HEK293 (cell line): ENCODE measurements at regions not wholly inside any gene's neighbourhood (a gene's known extent, or its start where the extent isn't known, plus 50 kb on each side); places are given as distances from the start of the nearest gene placed in this dataset.

Experiments
- IKZF3 ChIP-seq: fragments of 450-650 bp; IDR thresholded peaks from 2 replicates; pipeline ENCODE4 v1.5.0; 2018; ENCODE audit warnings: missing biosample characterization, mild to moderate bottlenecking, missing genetic modification characterization, moderate library complexity
- RBAK ChIP-seq: fragments of 450-650 bp; formaldehyde crosslinking; IDR thresholded peaks from 2 replicates; pipeline ENCODE4 v1.5.1; 2016; ENCODE audit warnings: missing biosample characterization, missing genetic modification characterization
- SETDB1 ChIP-seq: IDR thresholded peaks from one replicate; pipeline ENCODE4 v1.6.1; 2017; ENCODE audit warnings: mild to moderate bottlenecking, low read length, moderate library complexity, mixed read lengths; ENCODE audit not compliant: insufficient read length
- ZNF23 ChIP-seq: fragments of 450-650 bp; formaldehyde crosslinking; IDR thresholded peaks from 2 replicates; pipeline ENCODE4 v1.5.1; 2016; ENCODE audit warnings: missing biosample characterization, missing genetic modification characterization, borderline replicate concordance
- ZNF274 ChIP-seq, 2 experiments: fragments of 200-500 bp in 1 of 2; fragments of 450-650 bp in 1 of 2; sonication (Bioruptor generic) in 1 of 2; formaldehyde crosslinking in 1 of 2; IDR thresholded peaks; 2 replicates each; pipeline versions ENCODE4 v1.5.1 to v1.6.1; 2014 to 2016; ENCODE audit warnings: borderline replicate concordance in 1 of 2, inconsistent platforms in 1 of 2, low read length in 1 of 2, missing biosample characterization in 1 of 2, missing genetic modification characterization in 1 of 2
- ZNF324 ChIP-seq: fragments of 450-650 bp; formaldehyde crosslinking; IDR thresholded peaks from 2 replicates; pipeline ENCODE4 v1.5.1; 2016; ENCODE audit warnings: missing biosample characterization, missing genetic modification characterization
- ZNF76 ChIP-seq: fragments of 450-650 bp; formaldehyde crosslinking; IDR thresholded peaks from 2 replicates; pipeline ENCODE4; 2016; ENCODE audit warnings: low read depth, missing biosample characterization, missing genetic modification characterization, borderline replicate concordance
- TF ChIP-seq, protein P1 (sequence below): fragments of 450-650 bp; formaldehyde crosslinking; IDR thresholded peaks from 2 replicates; pipeline ENCODE4 v1.5.1; 2016; ENCODE audit warnings: missing biosample characterization, missing genetic modification characterization
- TF ChIP-seq, protein P2 (sequence below): fragments of 450-650 bp; formaldehyde crosslinking; IDR thresholded peaks from 2 replicates; pipeline ENCODE4 v1.5.1; 2016; ENCODE audit warnings: missing biosample characterization, missing genetic modification characterization
- TF ChIP-seq, protein P3 (sequence below): fragments of 450-650 bp; formaldehyde crosslinking; IDR thresholded peaks from 2 replicates; pipeline ENCODE4 v1.5.1; 2016; ENCODE audit warnings: missing biosample characterization, missing genetic modification characterization, borderline replicate concordance
- TF ChIP-seq, protein P4 (sequence below): fragments of 450-650 bp; formaldehyde crosslinking; IDR thresholded peaks from 2 replicates; pipeline ENCODE4 v1.5.1; 2016; ENCODE audit warnings: missing biosample characterization, missing genetic modification characterization

- TF ChIP-seq SETDB1 (no peak), ZNF324 (no peak), IKZF3 (no peak), RBAK (no peak), ZNF274 (IDR thresholded peaks at IDR 0.05; ENCODE audit: low read length) (no peak), ZNF274 (tag by site-specific recombination; IDR thresholded peaks at IDR 0.05; ENCODE audit: borderline replicate concordance) (no peak), ZNF76 (tag by site-specific recombination) (no peak), ZNF23 (tag by site-specific recombination) (no peak)
- TF ChIP-seq, protein P1, sequence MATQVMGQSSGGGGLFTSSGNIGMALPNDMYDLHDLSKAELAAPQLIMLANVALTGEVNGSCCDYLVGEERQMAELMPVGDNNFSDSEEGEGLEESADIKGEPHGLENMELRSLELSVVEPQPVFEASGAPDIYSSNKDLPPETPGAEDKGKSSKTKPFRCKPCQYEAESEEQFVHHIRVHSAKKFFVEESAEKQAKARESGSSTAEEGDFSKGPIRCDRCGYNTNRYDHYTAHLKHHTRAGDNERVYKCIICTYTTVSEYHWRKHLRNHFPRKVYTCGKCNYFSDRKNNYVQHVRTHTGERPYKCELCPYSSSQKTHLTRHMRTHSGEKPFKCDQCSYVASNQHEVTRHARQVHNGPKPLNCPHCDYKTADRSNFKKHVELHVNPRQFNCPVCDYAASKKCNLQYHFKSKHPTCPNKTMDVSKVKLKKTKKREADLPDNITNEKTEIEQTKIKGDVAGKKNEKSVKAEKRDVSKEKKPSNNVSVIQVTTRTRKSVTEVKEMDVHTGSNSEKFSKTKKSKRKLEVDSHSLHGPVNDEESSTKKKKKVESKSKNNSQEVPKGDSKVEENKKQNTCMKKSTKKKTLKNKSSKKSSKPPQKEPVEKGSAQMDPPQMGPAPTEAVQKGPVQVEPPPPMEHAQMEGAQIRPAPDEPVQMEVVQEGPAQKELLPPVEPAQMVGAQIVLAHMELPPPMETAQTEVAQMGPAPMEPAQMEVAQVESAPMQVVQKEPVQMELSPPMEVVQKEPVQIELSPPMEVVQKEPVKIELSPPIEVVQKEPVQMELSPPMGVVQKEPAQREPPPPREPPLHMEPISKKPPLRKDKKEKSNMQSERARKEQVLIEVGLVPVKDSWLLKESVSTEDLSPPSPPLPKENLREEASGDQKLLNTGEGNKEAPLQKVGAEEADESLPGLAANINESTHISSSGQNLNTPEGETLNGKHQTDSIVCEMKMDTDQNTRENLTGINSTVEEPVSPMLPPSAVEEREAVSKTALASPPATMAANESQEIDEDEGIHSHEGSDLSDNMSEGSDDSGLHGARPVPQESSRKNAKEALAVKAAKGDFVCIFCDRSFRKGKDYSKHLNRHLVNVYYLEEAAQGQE (tag by site-specific recombination) = no peak
- TF ChIP-seq, protein P2, sequence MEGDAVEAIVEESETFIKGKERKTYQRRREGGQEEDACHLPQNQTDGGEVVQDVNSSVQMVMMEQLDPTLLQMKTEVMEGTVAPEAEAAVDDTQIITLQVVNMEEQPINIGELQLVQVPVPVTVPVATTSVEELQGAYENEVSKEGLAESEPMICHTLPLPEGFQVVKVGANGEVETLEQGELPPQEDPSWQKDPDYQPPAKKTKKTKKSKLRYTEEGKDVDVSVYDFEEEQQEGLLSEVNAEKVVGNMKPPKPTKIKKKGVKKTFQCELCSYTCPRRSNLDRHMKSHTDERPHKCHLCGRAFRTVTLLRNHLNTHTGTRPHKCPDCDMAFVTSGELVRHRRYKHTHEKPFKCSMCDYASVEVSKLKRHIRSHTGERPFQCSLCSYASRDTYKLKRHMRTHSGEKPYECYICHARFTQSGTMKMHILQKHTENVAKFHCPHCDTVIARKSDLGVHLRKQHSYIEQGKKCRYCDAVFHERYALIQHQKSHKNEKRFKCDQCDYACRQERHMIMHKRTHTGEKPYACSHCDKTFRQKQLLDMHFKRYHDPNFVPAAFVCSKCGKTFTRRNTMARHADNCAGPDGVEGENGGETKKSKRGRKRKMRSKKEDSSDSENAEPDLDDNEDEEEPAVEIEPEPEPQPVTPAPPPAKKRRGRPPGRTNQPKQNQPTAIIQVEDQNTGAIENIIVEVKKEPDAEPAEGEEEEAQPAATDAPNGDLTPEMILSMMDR = no peak
- TF ChIP-seq, protein P3, sequence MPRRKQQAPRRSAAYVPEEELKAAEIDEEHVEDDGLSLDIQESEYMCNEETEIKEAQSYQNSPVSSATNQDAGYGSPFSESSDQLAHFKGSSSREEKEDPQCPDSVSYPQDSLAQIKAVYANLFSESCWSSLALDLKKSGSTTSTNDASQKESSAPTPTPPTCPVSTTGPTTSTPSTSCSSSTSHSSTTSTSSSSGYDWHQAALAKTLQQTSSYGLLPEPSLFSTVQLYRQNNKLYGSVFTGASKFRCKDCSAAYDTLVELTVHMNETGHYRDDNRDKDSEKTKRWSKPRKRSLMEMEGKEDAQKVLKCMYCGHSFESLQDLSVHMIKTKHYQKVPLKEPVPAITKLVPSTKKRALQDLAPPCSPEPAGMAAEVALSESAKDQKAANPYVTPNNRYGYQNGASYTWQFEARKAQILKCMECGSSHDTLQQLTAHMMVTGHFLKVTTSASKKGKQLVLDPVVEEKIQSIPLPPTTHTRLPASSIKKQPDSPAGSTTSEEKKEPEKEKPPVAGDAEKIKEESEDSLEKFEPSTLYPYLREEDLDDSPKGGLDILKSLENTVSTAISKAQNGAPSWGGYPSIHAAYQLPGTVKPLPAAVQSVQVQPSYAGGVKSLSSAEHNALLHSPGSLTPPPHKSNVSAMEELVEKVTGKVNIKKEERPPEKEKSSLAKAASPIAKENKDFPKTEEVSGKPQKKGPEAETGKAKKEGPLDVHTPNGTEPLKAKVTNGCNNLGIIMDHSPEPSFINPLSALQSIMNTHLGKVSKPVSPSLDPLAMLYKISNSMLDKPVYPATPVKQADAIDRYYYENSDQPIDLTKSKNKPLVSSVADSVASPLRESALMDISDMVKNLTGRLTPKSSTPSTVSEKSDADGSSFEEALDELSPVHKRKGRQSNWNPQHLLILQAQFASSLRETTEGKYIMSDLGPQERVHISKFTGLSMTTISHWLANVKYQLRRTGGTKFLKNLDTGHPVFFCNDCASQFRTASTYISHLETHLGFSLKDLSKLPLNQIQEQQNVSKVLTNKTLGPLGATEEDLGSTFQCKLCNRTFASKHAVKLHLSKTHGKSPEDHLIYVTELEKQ (tag by site-specific recombination) = no peak
- TF ChIP-seq, protein P4, sequence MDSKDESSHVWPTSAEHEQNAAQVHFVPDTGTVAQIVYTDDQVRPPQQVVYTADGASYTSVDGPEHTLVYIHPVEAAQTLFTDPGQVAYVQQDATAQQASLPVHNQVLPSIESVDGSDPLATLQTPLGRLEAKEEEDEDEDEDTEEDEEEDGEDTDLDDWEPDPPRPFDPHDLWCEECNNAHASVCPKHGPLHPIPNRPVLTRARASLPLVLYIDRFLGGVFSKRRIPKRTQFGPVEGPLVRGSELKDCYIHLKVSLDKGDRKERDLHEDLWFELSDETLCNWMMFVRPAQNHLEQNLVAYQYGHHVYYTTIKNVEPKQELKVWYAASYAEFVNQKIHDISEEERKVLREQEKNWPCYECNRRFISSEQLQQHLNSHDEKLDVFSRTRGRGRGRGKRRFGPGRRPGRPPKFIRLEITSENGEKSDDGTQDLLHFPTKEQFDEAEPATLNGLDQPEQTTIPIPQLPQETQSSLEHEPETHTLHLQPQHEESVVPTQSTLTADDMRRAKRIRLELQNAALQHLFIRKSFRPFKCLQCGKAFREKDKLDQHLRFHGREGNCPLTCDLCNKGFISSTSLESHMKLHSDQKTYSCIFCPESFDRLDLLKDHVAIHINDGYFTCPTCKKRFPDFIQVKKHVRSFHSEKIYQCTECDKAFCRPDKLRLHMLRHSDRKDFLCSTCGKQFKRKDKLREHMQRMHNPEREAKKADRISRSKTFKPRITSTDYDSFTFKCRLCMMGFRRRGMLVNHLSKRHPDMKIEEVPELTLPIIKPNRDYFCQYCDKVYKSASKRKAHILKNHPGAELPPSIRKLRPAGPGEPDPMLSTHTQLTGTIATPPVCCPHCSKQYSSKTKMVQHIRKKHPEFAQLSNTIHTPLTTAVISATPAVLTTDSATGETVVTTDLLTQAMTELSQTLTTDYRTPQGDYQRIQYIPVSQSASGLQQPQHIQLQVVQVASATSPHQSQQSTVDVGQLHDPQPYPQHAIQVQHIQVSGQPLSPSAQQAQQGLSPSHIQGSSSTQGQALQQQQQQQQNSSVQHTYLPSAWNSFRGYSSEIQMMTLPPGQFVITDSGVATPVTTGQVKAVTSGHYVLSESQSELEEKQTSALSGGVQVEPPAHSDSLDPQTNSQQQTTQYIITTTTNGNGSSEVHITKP (tag by site-specific recombination) = no peak
Observed at GRCh38 chr11:119476038-119476437, 53.1 kb upstream of the THY1 start.
